ENCODE measurements at regions not wholly inside any gene's neighbourhood (a gene's known extent, or its start where the extent isn't known, plus 50 kb on each side); places are given as distances from the start of the nearest gene placed in this dataset.

DNA sequence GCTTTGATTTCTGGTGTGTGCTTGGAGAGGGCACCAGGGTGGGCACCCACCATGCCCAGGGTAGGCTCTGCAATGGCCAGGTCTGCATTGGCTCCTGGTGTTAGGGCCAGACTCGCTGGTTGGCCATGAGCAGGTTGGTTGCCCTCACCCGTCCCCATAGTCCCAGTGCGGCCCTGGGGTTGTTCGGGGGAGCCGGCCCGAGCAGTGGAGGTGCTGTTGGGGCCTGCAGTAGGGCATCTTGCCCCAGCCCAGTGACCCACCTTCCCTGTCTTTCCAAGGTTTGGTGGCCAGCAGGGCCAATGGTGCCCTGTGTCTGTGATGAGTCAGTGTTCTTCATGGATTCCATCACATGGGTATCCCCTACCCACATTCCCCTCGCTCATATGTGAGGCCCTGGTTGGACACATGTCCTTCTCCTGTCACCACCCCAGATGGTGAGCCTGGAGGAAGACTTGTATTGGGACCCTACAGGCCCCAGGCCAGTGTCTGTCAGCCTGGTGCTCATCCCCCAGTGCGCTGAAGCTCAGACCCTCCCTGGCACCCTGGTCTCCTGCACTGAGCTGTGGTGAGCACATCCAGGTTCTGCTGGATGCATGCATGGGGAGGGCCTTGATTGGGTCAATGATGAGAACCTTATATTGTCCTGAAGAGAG is 190.1 kb downstream of the UBE3A start:
- TF ChIP-seq HDGF (IDR thresholded peaks at IDR 0.05; ENCODE audit: borderline replicate concordance) (no peak), FOXK2 (IDR thresholded peaks at IDR 0.05) (no peak), FOXM1 (IDR thresholded peaks at IDR 0.05; ENCODE audit: borderline replicate concordance) (no peak), SUZ12 (IDR thresholded peaks at IDR 0.05) (no peak), TARDBP (IDR thresholded peaks at IDR 0.05) (no peak), SP1 (IDR thresholded peaks at IDR 0.05) (no peak), CTBP1 (IDR thresholded peaks at IDR 0.05; ENCODE audit: borderline replicate concordance) (no peak)
